OCI-LY1 (cell line): ENCODE measurements at regions not wholly inside any gene's neighbourhood (a gene's known extent, or its start where the extent isn't known, plus 50 kb on each side); places are given as distances from the start of the nearest gene placed in this dataset.

Source experiments
- CTCF ChIP-seq: fragments of 200-600 bp; sonication (generic), shearing (Covaris generic); IDR thresholded peaks from 2 replicates; pipeline ENCODE4 v1.5.1; 2017; ENCODE audit warnings: mild to moderate bottlenecking, antibody characterized with exemption, low read length, moderate library complexity, mixed read lengths
- EZH2 ChIP-seq: fragments of 200-600 bp; sonication (generic), shearing (Covaris generic); IDR thresholded peaks from 2 replicates; pipeline ENCODE4 v1.8.0; 2017; ENCODE audit warnings: borderline replicate concordance, mixed run types, mild to moderate bottlenecking, antibody characterized with exemption, low read length, moderate library complexity, mixed read lengths

GRCh38 chr1:96291468-96291867 is 430.1 kb upstream of the PTBP2 start:
- no peak for TF ChIP-seq CTCF
- TF ChIP-seq EZH2 = no peak
